ENCODE measurements at regions not wholly inside any gene's neighbourhood (a gene's known extent, or its start where the extent isn't known, plus 50 kb on each side); places are given as distances from the start of the nearest gene placed in this dataset.
A peak's percentile ranks its signal among the peaks of the same experiment; 100 is the strongest.

- Histone ChIP-seq H3K4ac (ENCODE audit: low read depth, low read length) (no peak overlapping the region), H3K36me3 (ENCODE audit: control insufficient read depth, insufficient read depth, low read length) (no peaks in the 10 kb centered on the region), H2AK5ac (ENCODE audit: low read length) (no peak overlapping the region), H2BK120ac (ENCODE audit: low read depth, low read length) (no peak overlapping the region), H3K4me3 (ENCODE audit: low read length) (no peak overlapping the region), H3K79me2 (ENCODE audit: control insufficient read depth, insufficient read depth, low read length) (no peaks in the 10 kb centered on the region), H2BK5ac (ENCODE audit: low read length) (no peak overlapping the region), H3K4me1 (ENCODE audit: control insufficient read depth, low read depth, low read length) (no peaks in the 10 kb centered on the region), H3K9ac (ENCODE audit: low read length) (no peak overlapping the region), H4K5ac (ENCODE audit: low read length) (no peak overlapping the region), H3K27me3 (ENCODE audit: insufficient read depth, low read length, poor library complexity) (no peaks in the 10 kb centered on the region), H3K79me1 (ENCODE audit: low read length) (no peaks in the 10 kb centered on the region), H3K56ac (ENCODE audit: low read length) (no peak overlapping the region), H2BK15ac (replicated peaks; ENCODE audit: low read depth) (no peak overlapping the region), H3K23ac (ENCODE audit: low read length) (no peak overlapping the region), H3K27ac (ENCODE audit: low read depth, low read length) (no peak overlapping the region), H3K4me2 (ENCODE audit: low read length) (no peak overlapping the region), H4K8ac (ENCODE audit: low read depth, low read length) (no peak overlapping the region), H3K18ac (ENCODE audit: low read length) (no peak overlapping the region)
- WGBS (ENCODE audit: extremely low coverage, insufficient coverage, low lambda C conversion rate): no CpG with 5 or more reads among the region's 7 CpGs
- no peak for DNase-seq
Observed at GRCh38 chrX:115902995-115903394, 267.5 kb upstream of the AGTR2 start.

GRCh38 chrX:115906276-115906675, 264.3 kb upstream of the AGTR2 start:
- no peak overlapping the region for H2BK15ac ChIP-seq (replicated peaks; ENCODE audit: low read depth)
- WGBS (ENCODE audit: extremely low coverage, insufficient coverage, low lambda C conversion rate): no CpG with 5 or more reads among the region's 2 CpGs
- no peak overlapping the region for H3K4ac ChIP-seq (ENCODE audit: low read depth, low read length)
- H3K56ac ChIP-seq (ENCODE audit: low read length): no peak overlapping the region
- H3K18ac ChIP-seq (ENCODE audit: low read length): no peak overlapping the region
- H3K79me2 ChIP-seq (ENCODE audit: control insufficient read depth, insufficient read depth, low read length): no peaks in the 10 kb centered on the region
- DNase-seq: no peak
- H4K8ac ChIP-seq (ENCODE audit: low read depth, low read length): no peak overlapping the region
- H2BK120ac ChIP-seq (ENCODE audit: low read depth, low read length): no peak overlapping the region
- H2BK5ac ChIP-seq (ENCODE audit: low read length): no peak overlapping the region
- no peak overlapping the region for H3K4me3 ChIP-seq (ENCODE audit: low read length)
- no peak overlapping the region for H3K9ac ChIP-seq (ENCODE audit: low read length)
- no peaks in the 10 kb centered on the region for H3K36me3 ChIP-seq (ENCODE audit: control insufficient read depth, insufficient read depth, low read length)
- no peaks in the 10 kb centered on the region for H3K4me1 ChIP-seq (ENCODE audit: control insufficient read depth, low read depth, low read length)
- H2AK5ac ChIP-seq (ENCODE audit: low read length): no peak overlapping the region
- no peak overlapping the region for H3K23ac ChIP-seq (ENCODE audit: low read length)
- H3K27me3 ChIP-seq (ENCODE audit: insufficient read depth, low read length, poor library complexity): no peaks in the 10 kb centered on the region
- no peak overlapping the region for H3K4me2 ChIP-seq (ENCODE audit: low read length)
- H4K5ac ChIP-seq (ENCODE audit: low read length): no peak overlapping the region
- no peak overlapping the region for H3K27ac ChIP-seq (ENCODE audit: low read depth, low read length)
- no peaks in the 10 kb centered on the region for H3K79me1 ChIP-seq (ENCODE audit: low read length)

GRCh38 chrX:115906881-115907280, 263.7 kb upstream of the AGTR2 start:
- no peak overlapping the region for H3K4me2 ChIP-seq (ENCODE audit: low read length)
- no peak overlapping the region for H4K5ac ChIP-seq (ENCODE audit: low read length)
- H3K36me3 ChIP-seq (ENCODE audit: control insufficient read depth, insufficient read depth, low read length): no peaks in the 10 kb centered on the region
- H4K8ac ChIP-seq (ENCODE audit: low read depth, low read length): no peak overlapping the region
- no peak overlapping the region for H3K9ac ChIP-seq (ENCODE audit: low read length)
- H3K4ac ChIP-seq (ENCODE audit: low read depth, low read length): no peak overlapping the region
- no peaks in the 10 kb centered on the region for H3K4me1 ChIP-seq (ENCODE audit: control insufficient read depth, low read depth, low read length)
- no CpG with 5 or more reads among the region's 3 CpGs for WGBS (ENCODE audit: extremely low coverage, insufficient coverage, low lambda C conversion rate)
- H2BK120ac ChIP-seq (ENCODE audit: low read depth, low read length): no peak overlapping the region
- H3K79me1 ChIP-seq (ENCODE audit: low read length): no peaks in the 10 kb centered on the region
- H3K27ac ChIP-seq (ENCODE audit: low read depth, low read length): no peak overlapping the region
- H3K79me2 ChIP-seq (ENCODE audit: control insufficient read depth, insufficient read depth, low read length): peaks cover under 1% of the 10 kb centered on the region
- no peak overlapping the region for H2AK5ac ChIP-seq (ENCODE audit: low read length)
- no peak for DNase-seq
- no peak overlapping the region for H3K23ac ChIP-seq (ENCODE audit: low read length)
- no peak overlapping the region for H2BK15ac ChIP-seq (replicated peaks; ENCODE audit: low read depth)
- no peak overlapping the region for H3K56ac ChIP-seq (ENCODE audit: low read length)
- H3K27me3 ChIP-seq (ENCODE audit: insufficient read depth, low read length, poor library complexity): no peaks in the 10 kb centered on the region
- no peak overlapping the region for H2BK5ac ChIP-seq (ENCODE audit: low read length)
- H3K18ac ChIP-seq (ENCODE audit: low read length): no peak overlapping the region
- H3K4me3 ChIP-seq (ENCODE audit: low read length): no peak overlapping the region

GRCh38 chrX:115909017-115909416, 261.5 kb upstream of the AGTR2 start:
- Histone ChIP-seq H3K79me2 (ENCODE audit: control insufficient read depth, insufficient read depth, low read length) (peaks cover 5% of the 10 kb centered on the region), H3K4me1 (ENCODE audit: control insufficient read depth, low read depth, low read length) (no peaks in the 10 kb centered on the region), H3K27me3 (ENCODE audit: insufficient read depth, low read length, poor library complexity) (no peaks in the 10 kb centered on the region), H3K4ac (ENCODE audit: low read depth, low read length) (no peak overlapping the region), H2AK5ac (ENCODE audit: low read length) (no peak overlapping the region), H3K56ac (ENCODE audit: low read length) (no peak overlapping the region), H3K79me1 (ENCODE audit: low read length) (no peaks in the 10 kb centered on the region), H3K9ac (ENCODE audit: low read length) (no peak overlapping the region), H4K5ac (ENCODE audit: low read length) (no peak overlapping the region), H4K8ac (ENCODE audit: low read depth, low read length) (no peak overlapping the region), H3K27ac (ENCODE audit: low read depth, low read length) (no peak overlapping the region), H3K4me3 (ENCODE audit: low read length) (no peak overlapping the region), H2BK120ac (ENCODE audit: low read depth, low read length) (no peak overlapping the region), H2BK15ac (replicated peaks; ENCODE audit: low read depth) (no peak overlapping the region), H3K4me2 (ENCODE audit: low read length) (no peak overlapping the region), H3K18ac (ENCODE audit: low read length) (no peak overlapping the region), H3K36me3 (ENCODE audit: control insufficient read depth, insufficient read depth, low read length) (no peaks in the 10 kb centered on the region), H3K23ac (ENCODE audit: low read length) (no peak overlapping the region), H2BK5ac (ENCODE audit: low read length) (no peak overlapping the region)
- no peak for DNase-seq
- no CpG with 5 or more reads among the region's 4 CpGs for WGBS (ENCODE audit: extremely low coverage, insufficient coverage, low lambda C conversion rate)

GRCh38 chrX:115911967-115912366, 258.6 kb upstream of the AGTR2 start:
- H3K23ac ChIP-seq (ENCODE audit: low read length): no peak overlapping the region
- H3K79me2 ChIP-seq (ENCODE audit: control insufficient read depth, insufficient read depth, low read length): peaks cover 5% of the 10 kb centered on the region
- H4K5ac ChIP-seq (ENCODE audit: low read length): no peak overlapping the region
- DNase-seq: no peak
- no peaks in the 10 kb centered on the region for H3K27me3 ChIP-seq (ENCODE audit: insufficient read depth, low read length, poor library complexity)
- H3K79me1 ChIP-seq (ENCODE audit: low read length): no peaks in the 10 kb centered on the region
- no peak overlapping the region for H3K4me3 ChIP-seq (ENCODE audit: low read length)
- no peak overlapping the region for H2BK15ac ChIP-seq (replicated peaks; ENCODE audit: low read depth)
- H3K18ac ChIP-seq (ENCODE audit: low read length): no peak overlapping the region
- H2BK5ac ChIP-seq (ENCODE audit: low read length): no peak overlapping the region
- H3K36me3 ChIP-seq (ENCODE audit: control insufficient read depth, insufficient read depth, low read length): no peaks in the 10 kb centered on the region
- H3K9ac ChIP-seq (ENCODE audit: low read length): no peak overlapping the region
- no CpG with 5 or more reads among the region's 2 CpGs for WGBS (ENCODE audit: extremely low coverage, insufficient coverage, low lambda C conversion rate)
- no peak overlapping the region for H3K4ac ChIP-seq (ENCODE audit: low read depth, low read length)
- no peak overlapping the region for H2AK5ac ChIP-seq (ENCODE audit: low read length)
- H2BK120ac ChIP-seq (ENCODE audit: low read depth, low read length): no peak overlapping the region
- H3K4me1 ChIP-seq (ENCODE audit: control insufficient read depth, low read depth, low read length): no peaks in the 10 kb centered on the region
- no peak overlapping the region for H3K27ac ChIP-seq (ENCODE audit: low read depth, low read length)
- H3K4me2 ChIP-seq (ENCODE audit: low read length): no peak overlapping the region
- no peak overlapping the region for H4K8ac ChIP-seq (ENCODE audit: low read depth, low read length)
- H3K56ac ChIP-seq (ENCODE audit: low read length): no peak overlapping the region

GRCh38 chrX:115912372-115912897, 258.1 kb upstream of the AGTR2 start:
- Histone ChIP-seq H2BK5ac (ENCODE audit: low read length) (no peak overlapping the region), H3K23ac (ENCODE audit: low read length) (no peak overlapping the region), H3K4me3 (ENCODE audit: low read length) (no peak overlapping the region), H3K56ac (ENCODE audit: low read length) (no peak overlapping the region), H3K27me3 (ENCODE audit: insufficient read depth, low read length, poor library complexity) (no peaks in the 10 kb centered on the region), H3K79me1 (ENCODE audit: low read length) (no peaks in the 10 kb centered on the region), H3K9ac (ENCODE audit: low read length) (no peak overlapping the region), H3K4ac (ENCODE audit: low read depth, low read length) (no peak overlapping the region), H4K8ac (ENCODE audit: low read depth, low read length) (no peak overlapping the region), H4K5ac (ENCODE audit: low read length) (no peak overlapping the region), H3K4me1 (ENCODE audit: control insufficient read depth, low read depth, low read length) (no peaks in the 10 kb centered on the region), H3K4me2 (ENCODE audit: low read length) (no peak overlapping the region), H3K27ac (ENCODE audit: low read depth, low read length) (no peak overlapping the region), H2BK15ac (replicated peaks; ENCODE audit: low read depth) (no peak overlapping the region), H3K36me3 (ENCODE audit: control insufficient read depth, insufficient read depth, low read length) (no peaks in the 10 kb centered on the region), H3K18ac (ENCODE audit: low read length) (no peak overlapping the region), H3K79me2 (ENCODE audit: control insufficient read depth, insufficient read depth, low read length) (peaks cover 5% of the 10 kb centered on the region), H2AK5ac (ENCODE audit: low read length) (no peak overlapping the region), H2BK120ac (ENCODE audit: low read depth, low read length) (no peak overlapping the region)
- DNase-seq: peak; percentile 39
- WGBS (ENCODE audit: extremely low coverage, insufficient coverage, low lambda C conversion rate): no CpG with 5 or more reads among the region's 2 CpGs

Data from mesendoderm (in vitro differentiated cells).